Effector CD4-positive, alpha-beta T cell (primary cell): ENCODE measurements at regions not wholly inside any gene's neighbourhood (a gene's known extent, or its start where the extent isn't known, plus 50 kb on each side); places are given as distances from the start of the nearest gene placed in this dataset.
"Not testable (repeated sequence)": the region's sequence is repeated elsewhere in the genome, so short reads cannot be mapped to it uniquely, and the experiment has no call there.

Experiments
- DNase-seq: peaks from one replicate; pipeline ENCODE4 v3.0.0-alpha.2; 2020

GRCh38 chr10:84634636-84635035 is 306.2 kb downstream of the CCSER2 start:
- no peak for DNase-seq

DNA sequence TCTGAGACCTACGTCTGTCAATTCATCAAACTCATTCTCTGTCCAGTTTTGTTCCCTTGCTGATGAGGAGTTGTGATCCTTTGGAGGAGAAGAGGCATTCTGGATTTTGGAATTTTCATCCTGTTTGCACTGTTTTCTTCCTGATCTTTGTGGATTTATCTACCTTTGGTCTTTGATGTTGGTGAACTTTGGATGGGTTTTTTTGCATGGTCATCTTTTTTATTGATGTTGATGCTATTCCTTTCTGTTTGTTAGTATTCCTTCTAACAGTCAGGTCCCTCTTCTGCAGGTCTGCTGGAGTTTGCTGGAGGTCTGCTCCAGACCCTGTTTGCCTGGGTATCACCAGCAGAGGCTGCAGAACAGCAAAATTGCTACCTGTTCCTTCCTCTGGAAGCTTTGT is 322.2 kb downstream of the CCSER2 start:
- not testable (repeated sequence) for DNase-seq

- no peak for DNase-seq
Observed at GRCh38 chr10:84654671-84655070, 326.3 kb downstream of the CCSER2 start.

- no peak for DNase-seq
Observed at GRCh38 chr10:84659027-84659426, 330.6 kb downstream of the CCSER2 start.

DNA sequence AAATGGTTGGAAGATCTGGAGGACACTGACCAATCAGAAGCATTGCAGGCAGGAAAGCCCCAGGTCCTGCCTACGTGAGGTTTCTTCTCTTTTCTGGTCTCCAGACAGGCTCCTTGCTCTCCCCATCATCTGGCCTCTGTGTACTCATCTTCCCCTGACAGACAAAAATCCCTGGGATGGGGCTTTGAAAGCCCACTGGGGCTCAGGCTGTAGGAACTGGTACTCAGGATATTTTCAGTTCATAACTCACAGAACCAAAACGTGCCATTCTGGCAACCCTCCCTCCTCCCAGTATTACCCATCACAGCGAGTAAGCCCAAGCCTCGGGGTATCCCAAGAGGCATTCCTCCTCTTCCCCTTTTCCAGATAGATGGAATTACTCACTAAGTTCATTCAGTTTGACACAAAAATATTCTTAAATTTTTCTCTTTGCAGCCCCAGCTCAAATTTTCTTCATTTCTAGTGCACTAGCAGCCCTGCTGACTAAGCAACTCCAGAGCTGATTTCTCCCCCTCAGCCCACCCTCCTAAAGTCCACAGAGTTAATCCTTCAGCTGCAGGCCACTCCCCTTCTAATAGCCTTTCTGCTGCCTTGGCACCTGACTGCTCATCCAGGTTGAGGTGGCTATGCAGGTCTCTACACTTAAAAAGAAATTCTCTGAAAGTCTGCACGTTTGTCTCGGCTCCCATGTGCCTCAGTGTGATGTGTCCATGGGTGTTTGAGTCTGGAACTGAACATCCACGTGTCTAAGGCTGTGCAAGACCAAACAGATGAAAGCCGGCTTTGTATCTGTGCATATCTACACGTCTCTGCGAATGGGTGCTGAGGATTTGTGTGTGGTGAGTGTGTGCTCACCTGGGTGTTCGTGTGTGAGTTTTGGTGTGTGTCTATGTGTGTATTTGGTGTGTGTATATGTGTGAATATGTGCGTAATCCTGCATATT is 331.4 kb downstream of the CCSER2 start:
- no peak for DNase-seq

- no peak for DNase-seq
Observed at GRCh38 chr10:84660450-84661159, 332.2 kb downstream of the CCSER2 start.

DNA sequence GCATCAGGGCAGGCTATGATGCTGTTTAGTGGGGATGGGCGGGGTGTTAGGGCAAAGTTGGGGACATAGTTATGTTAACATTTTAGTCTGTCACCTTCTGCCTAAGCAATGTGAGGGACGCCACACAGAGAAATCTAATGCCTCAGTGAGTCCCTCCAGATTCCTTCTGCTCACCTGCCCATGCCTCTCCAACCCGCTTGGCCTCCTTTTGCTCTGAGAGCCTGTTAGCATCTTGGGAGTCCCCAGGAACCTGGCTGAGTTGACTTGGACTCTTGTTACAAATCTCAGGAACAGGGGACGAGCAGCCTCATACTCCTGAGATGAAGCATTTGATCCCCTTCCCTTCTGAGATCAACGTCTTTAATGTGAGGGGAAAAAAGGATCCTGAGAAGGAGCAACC is 336.8 kb downstream of the CCSER2 start:
- no peak for DNase-seq

DNA sequence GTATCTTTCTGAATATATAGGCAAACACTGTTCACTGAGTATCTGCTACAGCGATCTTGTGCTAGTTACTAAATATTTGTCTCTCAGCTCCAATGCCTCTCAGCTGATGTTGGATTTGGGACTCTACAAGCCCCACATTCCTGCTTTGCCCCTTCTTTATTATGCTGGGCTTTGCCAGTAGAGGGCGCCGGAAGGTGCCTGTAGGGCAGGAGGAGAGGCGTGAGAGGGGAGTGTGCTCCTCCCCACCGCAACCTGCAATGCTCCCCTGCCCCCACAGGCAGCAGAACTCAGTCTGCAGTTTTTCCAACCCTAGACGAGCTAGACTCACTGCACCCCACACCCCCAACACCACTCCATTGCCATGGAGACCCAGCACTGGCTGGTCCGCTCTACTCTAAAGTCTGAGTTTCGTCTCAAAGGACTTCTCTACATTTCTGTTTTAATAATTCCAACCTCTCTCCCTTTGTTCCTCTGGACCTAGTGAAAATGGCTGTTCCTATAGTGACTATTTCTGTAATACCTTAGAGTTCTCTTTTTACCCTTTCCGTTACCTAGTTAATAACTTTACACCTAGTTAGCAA is 337.6 kb downstream of the CCSER2 start:
- no peak for DNase-seq

DNA sequence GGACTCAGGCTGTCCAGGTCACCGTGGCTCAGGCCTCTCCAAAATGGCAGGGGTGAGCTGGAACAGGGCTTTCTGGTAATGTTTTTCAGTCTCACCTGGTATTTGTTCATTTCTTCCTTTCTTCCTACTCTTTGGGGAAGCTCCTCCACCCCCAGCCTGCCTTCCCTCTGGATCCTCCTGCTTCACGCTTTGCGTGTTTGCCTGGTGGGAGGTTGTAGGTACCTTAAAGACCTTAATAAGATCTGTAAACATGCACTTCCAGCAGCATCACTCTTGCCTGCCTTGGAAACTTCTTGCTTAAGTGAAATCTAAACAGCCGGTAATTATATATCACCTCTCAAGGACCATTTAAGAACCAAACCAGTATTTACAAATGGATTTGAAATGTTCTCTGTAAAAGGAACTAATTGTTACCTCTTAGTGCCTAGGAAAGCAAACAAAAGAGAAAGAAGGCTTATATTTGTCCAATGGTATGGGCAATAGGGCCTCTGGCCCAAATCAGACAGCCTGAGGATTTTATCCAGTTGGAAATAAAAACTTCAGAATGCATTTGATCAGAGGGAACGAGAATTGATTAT is 339.9 kb downstream of the CCSER2 start:
- no peak for DNase-seq

GRCh38 chr10:84675060-84675459 is 346.7 kb downstream of the CCSER2 start:
- no peak for DNase-seq

GRCh38 chr10:84676536-84676935 is 348.1 kb downstream of the CCSER2 start:
- no peak for DNase-seq

DNA sequence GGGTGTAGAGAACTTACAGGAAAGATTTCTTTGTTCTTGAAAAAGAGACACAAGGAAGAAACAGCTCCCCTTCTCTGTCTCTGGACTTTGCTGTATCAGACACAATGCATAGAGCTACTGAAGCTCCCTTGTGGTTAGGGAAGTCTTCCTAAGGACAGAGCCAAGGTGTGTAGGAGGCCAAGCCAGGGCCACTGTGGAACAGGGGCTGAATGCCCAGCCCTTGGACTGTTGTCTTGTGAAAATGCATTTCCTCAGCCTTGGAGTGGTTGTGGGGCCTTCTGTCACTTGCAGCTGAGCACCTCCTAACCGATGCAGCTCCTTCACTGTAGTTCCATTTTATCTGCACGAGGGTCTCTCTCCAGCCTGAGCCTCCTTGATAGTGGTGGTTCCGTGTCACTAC is 353.4 kb downstream of the CCSER2 start:
- no peak for DNase-seq

DNA sequence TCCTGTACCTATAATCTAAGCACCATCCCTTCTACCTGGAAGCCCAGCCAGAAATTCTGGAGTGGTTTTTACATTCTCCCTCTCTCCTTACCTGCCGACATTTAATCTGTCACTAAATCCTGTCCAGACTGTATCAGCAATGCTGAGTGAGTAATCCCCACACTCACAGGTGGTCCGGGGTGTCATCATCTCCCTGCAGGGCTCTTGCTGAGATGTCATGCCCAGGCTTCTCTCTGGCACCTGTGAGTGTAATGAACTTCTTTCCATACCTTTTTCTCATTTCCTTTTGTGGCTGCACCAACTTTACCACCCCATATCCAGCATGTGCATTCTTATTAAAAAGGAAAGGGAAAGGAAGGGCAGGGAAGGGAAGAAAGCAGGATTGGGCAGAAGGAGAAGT is 355.2 kb downstream of the CCSER2 start:
- DNase-seq: no peak

- no peak for DNase-seq
Observed at GRCh38 chr10:84683980-84684740, 355.8 kb downstream of the CCSER2 start.

GRCh38 chr10:84685047-84685660 is 356.8 kb downstream of the CCSER2 start:
- no peak for DNase-seq

DNA sequence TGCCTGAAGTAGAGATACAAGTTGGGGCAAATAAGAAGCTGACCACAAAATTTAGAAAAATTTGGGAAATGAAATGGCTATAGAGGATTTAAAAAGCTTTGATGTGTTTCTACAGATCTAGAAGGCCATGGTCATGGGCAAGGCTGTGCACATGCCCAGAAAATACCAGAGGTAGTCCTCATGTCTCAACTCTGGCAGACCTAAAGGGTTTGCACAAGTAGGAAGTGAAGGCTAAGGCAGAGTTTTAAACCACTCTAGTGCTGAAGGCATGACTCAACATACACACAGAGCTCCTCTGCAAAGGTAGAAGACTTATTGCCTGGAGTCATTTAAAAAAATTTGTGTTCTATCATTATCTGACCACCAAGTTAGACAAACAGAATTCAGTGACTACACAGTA is 364.6 kb downstream of the CCSER2 start:
- no peak for DNase-seq

DNA sequence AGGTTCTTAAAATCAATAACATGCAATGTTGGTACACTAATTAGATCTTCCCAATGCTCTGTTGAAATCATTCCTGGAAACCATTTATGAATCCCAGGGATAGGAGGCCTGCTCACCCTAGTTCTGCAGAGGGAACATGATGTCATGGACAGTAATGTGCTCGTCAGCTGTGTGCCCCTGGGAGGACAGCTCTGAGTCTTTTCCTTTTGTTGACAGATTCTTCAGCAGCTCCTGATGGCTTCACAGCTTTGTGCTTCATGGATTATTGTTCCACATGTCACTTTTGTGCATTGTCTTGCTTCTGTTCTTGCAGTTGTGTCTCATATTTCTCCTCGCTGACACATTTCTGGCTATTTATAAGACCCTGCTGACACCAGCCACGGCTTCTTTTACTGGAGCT is 367.5 kb downstream of the CCSER2 start:
- no peak for DNase-seq

GRCh38 chr10:84696610-84697009 is 368.2 kb downstream of the CCSER2 start:
- DNase-seq: no peak

DNA sequence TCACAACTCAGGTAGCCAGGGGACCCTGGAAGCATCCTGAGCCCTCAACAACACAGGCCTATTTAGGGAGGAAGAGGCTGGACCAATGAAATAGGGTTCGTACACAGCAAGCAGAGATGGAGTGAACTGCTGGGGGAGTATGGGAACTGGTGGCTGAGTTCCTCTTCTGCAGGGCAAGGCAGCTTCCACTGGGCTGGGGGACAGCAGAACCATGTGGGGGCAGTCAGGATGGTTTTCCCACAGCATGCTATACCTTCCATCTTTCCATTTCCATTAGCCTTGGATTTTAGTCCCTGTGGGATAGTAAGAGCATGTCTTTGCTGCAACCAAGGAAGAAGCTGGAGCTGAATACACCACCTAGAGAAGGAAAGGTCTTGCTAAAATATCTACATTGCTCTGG is 370.6 kb downstream of the CCSER2 start:
- DNase-seq: no peak

GRCh38 chr10:84700668-84701369 is 372.4 kb downstream of the CCSER2 start:
- DNase-seq: no peak

- no peak for DNase-seq
Observed at GRCh38 chr10:84701370-84701720, 373.0 kb downstream of the CCSER2 start.

DNA sequence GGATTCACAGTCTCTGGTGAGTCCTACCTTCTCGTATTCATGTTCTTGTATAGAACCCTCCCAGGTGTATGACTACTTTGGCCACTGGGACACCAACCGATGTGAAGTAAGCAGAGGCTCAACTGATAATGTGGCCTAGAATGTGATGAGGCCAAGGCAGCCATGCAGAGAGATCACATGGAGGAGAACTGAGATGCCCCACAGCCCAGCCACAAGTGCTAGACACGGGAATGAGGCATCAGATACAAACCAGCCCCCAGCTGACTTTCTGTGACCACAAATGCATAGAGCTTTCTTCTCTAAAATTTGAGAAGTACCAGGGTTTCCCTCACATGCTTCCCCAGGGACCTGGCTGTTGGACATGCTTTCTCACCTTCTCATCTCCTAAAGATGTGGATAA is 375.7 kb downstream of the CCSER2 start:
- DNase-seq: no peak
